ENCODE measurements at regions not wholly inside any gene's neighbourhood (a gene's known extent, or its start where the extent isn't known, plus 50 kb on each side); places are given as distances from the start of the nearest gene placed in this dataset.

DNA sequence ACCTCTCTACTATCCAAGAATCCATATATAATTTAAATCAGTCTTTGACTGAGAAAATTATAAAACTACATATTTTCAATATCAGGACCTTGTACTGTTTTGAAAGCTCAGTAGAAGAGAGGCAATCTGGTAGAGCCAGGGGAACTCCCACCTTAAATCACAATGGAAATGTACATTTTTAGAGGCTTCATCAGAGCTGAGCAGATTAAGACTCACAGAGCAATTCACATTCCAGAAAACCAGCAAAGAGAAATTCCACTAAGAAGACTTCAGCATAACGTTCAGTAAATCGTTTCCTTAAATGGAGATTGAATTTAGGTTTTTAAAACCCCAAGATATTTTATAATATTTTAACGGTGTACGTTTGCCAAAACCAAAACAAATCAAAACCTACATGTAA is 227.8 kb upstream of the TRPM3 start:
- TF ChIP-seq, protein P1, sequence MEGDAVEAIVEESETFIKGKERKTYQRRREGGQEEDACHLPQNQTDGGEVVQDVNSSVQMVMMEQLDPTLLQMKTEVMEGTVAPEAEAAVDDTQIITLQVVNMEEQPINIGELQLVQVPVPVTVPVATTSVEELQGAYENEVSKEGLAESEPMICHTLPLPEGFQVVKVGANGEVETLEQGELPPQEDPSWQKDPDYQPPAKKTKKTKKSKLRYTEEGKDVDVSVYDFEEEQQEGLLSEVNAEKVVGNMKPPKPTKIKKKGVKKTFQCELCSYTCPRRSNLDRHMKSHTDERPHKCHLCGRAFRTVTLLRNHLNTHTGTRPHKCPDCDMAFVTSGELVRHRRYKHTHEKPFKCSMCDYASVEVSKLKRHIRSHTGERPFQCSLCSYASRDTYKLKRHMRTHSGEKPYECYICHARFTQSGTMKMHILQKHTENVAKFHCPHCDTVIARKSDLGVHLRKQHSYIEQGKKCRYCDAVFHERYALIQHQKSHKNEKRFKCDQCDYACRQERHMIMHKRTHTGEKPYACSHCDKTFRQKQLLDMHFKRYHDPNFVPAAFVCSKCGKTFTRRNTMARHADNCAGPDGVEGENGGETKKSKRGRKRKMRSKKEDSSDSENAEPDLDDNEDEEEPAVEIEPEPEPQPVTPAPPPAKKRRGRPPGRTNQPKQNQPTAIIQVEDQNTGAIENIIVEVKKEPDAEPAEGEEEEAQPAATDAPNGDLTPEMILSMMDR (IDR thresholded peaks at IDR 0.05; ENCODE audit: low read depth, low read length, poor library complexity, severe bottlenecking), result no peak
- TF ChIP-seq EZH2phosphoT487 (IDR thresholded peaks at IDR 0.05; ENCODE audit: borderline replicate concordance, low read length), result no peak
